GM12878 (cell line): ENCODE measurements at regions not wholly inside any gene's neighbourhood (a gene's known extent, or its start where the extent isn't known, plus 50 kb on each side); places are given as distances from the start of the nearest gene placed in this dataset.

ENCODE experiments used
- ATF7 ChIP-seq: fragments of 450-650 bp; IDR thresholded peaks from 2 replicates; pipeline ENCODE4 v1.6.1; 2016; ENCODE audit warnings: low read depth, mild to moderate bottlenecking
- BCL11A ChIP-seq: IDR thresholded peaks from 2 replicates; pipeline ENCODE4 v1.6.1; 2011; ENCODE audit warnings: low read depth, low read length
- BCL3 ChIP-seq: IDR thresholded peaks from 2 replicates; pipeline ENCODE4 v1.6.1; 2011; ENCODE audit warnings: borderline replicate concordance, low read depth, mild to moderate bottlenecking, moderate library complexity, low read length; ENCODE audit not compliant: insufficient read depth, poor library complexity, severe bottlenecking
- CHD1 ChIP-seq: IDR thresholded peaks from 2 replicates; pipeline ENCODE4 v1.6.1; 2012; ENCODE audit warnings: low read depth, low read length, improper control_type of control experiment
- CUX1 ChIP-seq: IDR thresholded peaks from 2 replicates; pipeline ENCODE4 v1.6.1; 2012; ENCODE audit warnings: improper control_type of control experiment, low read depth, low read length; ENCODE audit not compliant: insufficient replicate concordance
- DPF2 ChIP-seq: fragments of 450-650 bp; IDR thresholded peaks from 2 replicates; pipeline ENCODE4 v1.6.1; 2017; ENCODE audit warnings: mild to moderate bottlenecking
- GATAD2B ChIP-seq: fragments of 450-650 bp; conservative IDR thresholded peaks from 2 replicates; pipeline ENCODE4 v1.6.1; 2017; ENCODE audit warnings: low read depth, mild to moderate bottlenecking, moderate library complexity
- IKZF2 ChIP-seq, 2 experiments: fragments of 450-650 bp; IDR thresholded peaks; 2 replicates each; pipeline ENCODE4 v1.6.1; 2017; ENCODE audit warnings: mild to moderate bottlenecking in 2 of 2, moderate library complexity in 2 of 2
- JUNB ChIP-seq: IDR thresholded peaks from 2 replicates; pipeline ENCODE4 v1.6.1; 2016; ENCODE audit warnings: antibody characterized with exemption, mild to moderate bottlenecking
- MYB ChIP-seq: fragments of 150-350 bp; IDR thresholded peaks from 2 replicates; pipeline ENCODE4 v1.6.1; 2014; ENCODE audit warnings: mild to moderate bottlenecking, low read depth, low read length, borderline replicate concordance
- NKRF ChIP-seq: fragments of 450-650 bp; conservative IDR thresholded peaks from 2 replicates; pipeline ENCODE4 v1.6.1; 2017; ENCODE audit warnings: mild to moderate bottlenecking, moderate library complexity
- PML ChIP-seq: IDR thresholded peaks from 2 replicates; pipeline ENCODE4 v1.6.1; 2012; ENCODE audit warnings: low read length, inconsistent platforms
- RAD51 ChIP-seq: fragments of 450-650 bp; IDR thresholded peaks from 2 replicates; pipeline ENCODE4 v1.6.1; 2016; ENCODE audit warnings: moderate library complexity, mild to moderate bottlenecking, inconsistent platforms
- SPI1 ChIP-seq: IDR thresholded peaks from 2 replicates; pipeline ENCODE4 v1.6.1; 2011; ENCODE audit warnings: low read depth, mild to moderate bottlenecking, low read length, moderate library complexity, borderline replicate concordance; ENCODE audit not compliant: insufficient read depth
- SREBF2 ChIP-seq: IDR thresholded peaks from 2 replicates; pipeline ENCODE4 v1.6.1; 2012; ENCODE audit warnings: mild to moderate bottlenecking, low read length
- ZZZ3 ChIP-seq: IDR thresholded peaks from 2 replicates; pipeline ENCODE4 v1.6.1; 2011; ENCODE audit warnings: low read depth; ENCODE audit not compliant: control insufficient read depth, insufficient read length
- TF ChIP-seq, protein P1 (sequence below): IDR thresholded peaks from 2 replicates; pipeline ENCODE4 v1.6.1; 2012; ENCODE audit warnings: low read length, inconsistent platforms
- TF ChIP-seq, protein P2 (sequence below): fragments of 450-650 bp; formaldehyde crosslinking; IDR thresholded peaks from 2 replicates; pipeline ENCODE4 v1.4.0; 2022; ENCODE audit warnings: mild to moderate bottlenecking, moderate library complexity

DNA sequence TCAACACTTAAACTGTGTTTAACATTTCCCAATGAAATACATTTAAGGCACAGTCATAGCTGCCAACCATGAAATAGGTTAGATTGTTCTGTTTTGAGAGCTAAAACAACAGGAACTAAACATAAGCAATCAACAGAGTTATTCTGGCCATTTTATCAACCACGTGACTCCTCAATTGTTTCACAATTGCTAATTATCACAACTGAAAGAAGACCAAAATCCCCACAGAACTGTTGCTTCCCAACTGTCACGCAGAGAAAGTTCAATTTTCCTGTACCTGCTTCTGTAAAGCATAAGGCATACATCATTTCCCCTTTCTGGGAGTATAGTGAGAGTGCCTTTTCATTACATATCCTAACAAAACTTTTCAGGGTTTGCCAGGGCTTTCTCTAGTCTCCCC, 248.6 kb downstream of the EPHA4 start (continued):
- TF ChIP-seq, protein P1, sequence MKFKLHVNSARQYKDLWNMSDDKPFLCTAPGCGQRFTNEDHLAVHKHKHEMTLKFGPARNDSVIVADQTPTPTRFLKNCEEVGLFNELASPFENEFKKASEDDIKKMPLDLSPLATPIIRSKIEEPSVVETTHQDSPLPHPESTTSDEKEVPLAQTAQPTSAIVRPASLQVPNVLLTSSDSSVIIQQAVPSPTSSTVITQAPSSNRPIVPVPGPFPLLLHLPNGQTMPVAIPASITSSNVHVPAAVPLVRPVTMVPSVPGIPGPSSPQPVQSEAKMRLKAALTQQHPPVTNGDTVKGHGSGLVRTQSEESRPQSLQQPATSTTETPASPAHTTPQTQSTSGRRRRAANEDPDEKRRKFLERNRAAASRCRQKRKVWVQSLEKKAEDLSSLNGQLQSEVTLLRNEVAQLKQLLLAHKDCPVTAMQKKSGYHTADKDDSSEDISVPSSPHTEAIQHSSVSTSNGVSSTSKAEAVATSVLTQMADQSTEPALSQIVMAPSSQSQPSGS = no peak
- peak; percentile 34; the same call in 1 of the 2 replicates for TF ChIP-seq ATF7
- TF ChIP-seq, protein P2, sequence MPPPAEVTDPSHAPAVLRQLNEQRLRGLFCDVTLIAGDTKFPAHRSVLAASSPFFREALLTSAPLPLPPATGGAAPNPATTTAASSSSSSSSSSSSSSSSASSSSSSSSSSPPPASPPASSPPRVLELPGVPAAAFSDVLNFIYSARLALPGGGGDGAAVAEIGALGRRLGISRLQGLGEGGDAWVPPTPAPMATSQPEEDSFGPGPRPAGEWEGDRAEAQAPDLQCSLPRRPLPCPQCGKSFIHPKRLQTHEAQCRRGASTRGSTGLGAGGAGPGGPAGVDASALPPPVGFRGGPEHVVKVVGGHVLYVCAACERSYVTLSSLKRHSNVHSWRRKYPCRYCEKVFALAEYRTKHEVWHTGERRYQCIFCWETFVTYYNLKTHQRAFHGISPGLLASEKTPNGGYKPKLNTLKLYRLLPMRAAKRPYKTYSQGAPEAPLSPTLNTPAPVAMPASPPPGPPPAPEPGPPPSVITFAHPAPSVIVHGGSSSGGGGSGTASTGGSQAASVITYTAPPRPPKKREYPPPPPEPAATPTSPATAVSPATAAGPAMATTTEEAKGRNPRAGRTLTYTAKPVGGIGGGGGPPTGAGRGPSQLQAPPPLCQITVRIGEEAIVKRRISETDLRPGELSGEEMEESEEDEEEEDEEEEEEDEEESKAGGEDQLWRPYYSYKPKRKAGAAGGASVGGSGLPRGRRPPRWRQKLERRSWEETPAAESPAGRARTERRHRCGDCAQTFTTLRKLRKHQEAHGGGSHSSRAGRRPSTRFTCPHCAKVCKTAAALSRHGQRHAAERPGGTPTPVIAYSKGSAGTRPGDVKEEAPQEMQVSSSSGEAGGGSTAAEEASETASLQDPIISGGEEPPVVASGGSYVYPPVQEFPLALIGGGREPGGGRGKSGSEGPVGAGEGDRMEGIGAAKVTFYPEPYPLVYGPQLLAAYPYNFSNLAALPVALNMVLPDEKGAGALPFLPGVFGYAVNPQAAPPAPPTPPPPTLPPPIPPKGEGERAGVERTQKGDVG = peak; percentile 66; the same call in 1 of the 2 replicates
- TF ChIP-seq BCL3 = no peak
- TF ChIP-seq MYB = 0 out of 2 replicates have a peak, but pooled peaks have one; percentile 55
- peak; percentile 34; the same call in 1 of the 2 replicates for TF ChIP-seq BCL11A
- TF ChIP-seq DPF2 = peak; percentile 31; the same call in 1 of the 2 replicates
- no peak for TF ChIP-seq PML
- TF ChIP-seq ZZZ3 = no peak
- peak; percentile 95 for TF ChIP-seq RAD51
- TF ChIP-seq SREBF2 = no peak
- no peak for TF ChIP-seq CHD1
- TF ChIP-seq IKZF2 (IDR thresholded peaks at IDR 0.05) = peak; percentile 87
- 0 out of 2 replicates have a peak, but pooled peaks have one; percentile 39 for TF ChIP-seq GATAD2B
- TF ChIP-seq SPI1 = 0 out of 2 replicates have a peak, but pooled peaks have one; percentile 20
- peak; percentile 22 for TF ChIP-seq CUX1
- TF ChIP-seq NKRF = no peak
- TF ChIP-seq JUNB = no peak
